HG03575 (cell line): ENCODE measurements at regions not wholly inside any gene's neighbourhood (a gene's known extent, or its start where the extent isn't known, plus 50 kb on each side); places are given as distances from the start of the nearest gene placed in this dataset.

ENCODE experiments used
- ATAC-seq: cut with Tn5 transposase; IDR thresholded peaks from one replicate; pipeline ENCODE4 v1.9.1; 2021; ENCODE audit not compliant: unreplicated experiment, insufficient number of reproducible peaks, low FRiP score; ENCODE audit errors: extremely low read depth

DNA sequence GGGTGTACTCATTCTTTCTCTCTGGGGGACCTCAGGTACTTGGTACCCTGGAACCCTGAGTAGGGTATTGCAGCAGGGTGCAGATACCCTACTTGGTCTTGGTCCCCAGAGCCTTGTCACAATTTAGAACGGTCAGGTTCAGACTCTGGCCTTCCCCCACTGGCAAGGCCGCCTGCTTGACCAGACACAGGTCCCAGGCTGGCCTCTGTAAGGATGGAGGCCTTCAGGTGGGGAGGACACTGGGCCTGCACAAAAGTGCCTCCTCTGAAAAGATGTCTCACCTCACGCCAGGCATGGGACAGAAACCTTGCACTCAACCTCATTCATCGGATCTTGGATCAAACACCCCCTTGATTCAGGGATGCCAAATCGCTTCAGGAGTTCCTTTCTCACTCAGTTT, 158.4 kb downstream of the KLF13 start:
- no peak for ATAC-seq

GRCh38 chr15:31485431-31485830, 158.8 kb downstream of the KLF13 start:
- ATAC-seq: no peak

GRCh38 chr15:31485911-31486461, 159.4 kb downstream of the KLF13 start:
- ATAC-seq: no peak

GRCh38 chr15:31486506-31486905, 159.9 kb downstream of the KLF13 start:
- no peak for ATAC-seq

DNA sequence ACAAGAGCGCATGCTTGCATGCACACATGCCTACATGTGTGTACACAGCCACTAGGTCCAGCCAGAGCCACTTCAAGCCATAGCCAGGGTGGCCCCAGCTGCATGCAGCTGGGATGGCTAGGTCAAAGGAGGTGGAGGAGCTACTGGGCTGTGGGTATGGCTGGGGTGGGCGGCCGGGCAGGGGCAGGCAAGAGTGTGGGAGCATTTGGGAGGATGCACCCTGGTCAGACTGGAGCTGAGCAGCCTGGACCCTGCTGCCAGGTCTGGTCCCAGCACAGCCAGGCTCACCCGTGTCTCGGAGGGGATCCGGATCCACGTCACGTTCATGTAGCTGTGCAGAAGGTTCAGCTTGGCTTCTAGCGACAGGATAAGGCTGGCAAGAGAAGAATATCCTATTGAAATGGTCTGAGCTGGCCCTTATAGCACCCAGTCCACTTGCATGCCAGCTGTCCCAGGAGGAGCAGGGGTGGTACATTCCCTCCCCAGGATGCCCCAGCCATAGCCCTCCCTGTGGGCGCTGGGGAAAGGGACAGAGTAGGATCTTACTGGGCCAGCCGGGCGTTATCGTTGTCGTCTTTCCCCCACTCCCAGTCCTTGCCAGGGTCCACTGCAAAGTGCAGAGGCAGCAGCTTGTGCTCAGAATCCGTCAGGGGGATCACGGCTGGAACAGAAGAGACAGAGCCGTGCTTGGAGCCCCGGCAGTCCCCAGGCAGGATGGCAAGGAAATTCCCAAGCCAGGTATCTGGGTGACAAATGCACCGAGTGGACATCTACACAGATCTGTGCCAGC, 160.5 kb downstream of the KLF13 start:
- ATAC-seq: no peak

- no peak for ATAC-seq
Measured at GRCh38 chr15:31487811-31488436, 161.3 kb downstream of the KLF13 start.

GRCh38 chr15:31488437-31489204, 162.0 kb downstream of the KLF13 start:
- no peak for ATAC-seq

DNA sequence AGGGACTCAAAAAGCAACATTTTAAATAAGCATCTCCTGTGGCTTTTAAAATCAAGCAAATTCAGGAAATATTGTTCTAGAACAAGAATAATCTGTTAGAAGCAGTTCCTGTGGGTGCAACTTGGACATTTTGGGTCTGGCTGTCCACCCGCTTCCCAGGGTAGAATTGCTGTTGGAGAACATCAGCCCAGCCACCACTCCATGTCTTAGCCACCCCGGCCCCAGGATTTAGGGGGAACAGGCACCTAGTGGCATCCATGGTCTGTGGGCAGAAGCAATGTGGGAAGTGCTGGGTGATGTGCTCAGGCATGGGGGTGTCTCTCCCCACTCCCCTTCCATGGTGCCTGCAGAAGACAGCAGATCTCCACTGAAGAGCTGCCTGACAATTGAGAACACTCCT, 162.6 kb downstream of the KLF13 start:
- no peak for ATAC-seq

- ATAC-seq: no peak
Measured at GRCh38 chr15:31489801-31490646, 163.4 kb downstream of the KLF13 start.

DNA sequence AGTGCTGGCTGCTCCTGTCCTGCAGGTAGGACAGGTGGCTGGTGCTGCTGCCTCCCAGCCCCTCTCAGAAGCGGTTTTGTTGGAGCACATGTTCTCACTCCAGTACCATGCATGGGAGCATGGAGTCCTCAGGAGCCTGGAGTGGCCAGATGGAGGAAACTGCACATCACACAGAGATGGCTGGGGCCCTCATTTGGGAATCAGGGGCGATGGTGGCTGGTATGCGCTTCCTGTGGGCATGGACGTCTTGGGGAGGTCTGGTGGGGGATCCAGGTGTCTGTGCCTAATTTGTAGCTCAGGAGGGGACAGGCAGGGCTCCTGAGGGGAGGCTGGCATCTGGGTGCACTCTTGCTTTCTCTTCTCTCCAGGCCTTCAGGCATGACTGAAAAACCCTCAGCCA, 168.2 kb downstream of the KLF13 start:
- ATAC-seq: no peak

DNA sequence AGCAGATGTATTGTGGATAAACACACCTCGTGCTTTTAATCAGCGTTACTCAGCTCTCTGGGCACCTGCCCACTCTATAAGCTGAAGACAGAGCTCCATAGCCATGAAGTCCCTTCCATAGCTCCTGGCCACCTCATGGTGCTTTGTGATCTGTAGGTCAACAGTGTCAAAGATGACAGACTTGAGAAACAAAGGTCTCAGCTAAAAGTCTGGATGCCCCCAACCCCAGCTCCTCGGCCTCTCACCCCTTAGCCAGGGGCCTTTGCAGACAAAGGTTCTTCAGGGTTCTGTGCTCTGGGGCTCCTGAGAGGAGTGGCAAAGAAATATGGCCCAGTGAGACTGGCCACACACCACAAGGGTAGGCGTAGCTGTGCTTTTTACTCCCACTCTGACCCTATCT, 168.6 kb downstream of the KLF13 start:
- ATAC-seq: no peak

- no peak for ATAC-seq
Measured at GRCh38 chr15:31497838-31498237, 171.2 kb downstream of the KLF13 start.

- ATAC-seq: no peak
Measured at GRCh38 chr15:31498329-31498728, 171.7 kb downstream of the KLF13 start.

GRCh38 chr15:31498756-31499155, 172.1 kb downstream of the KLF13 start:
- ATAC-seq: no peak

DNA sequence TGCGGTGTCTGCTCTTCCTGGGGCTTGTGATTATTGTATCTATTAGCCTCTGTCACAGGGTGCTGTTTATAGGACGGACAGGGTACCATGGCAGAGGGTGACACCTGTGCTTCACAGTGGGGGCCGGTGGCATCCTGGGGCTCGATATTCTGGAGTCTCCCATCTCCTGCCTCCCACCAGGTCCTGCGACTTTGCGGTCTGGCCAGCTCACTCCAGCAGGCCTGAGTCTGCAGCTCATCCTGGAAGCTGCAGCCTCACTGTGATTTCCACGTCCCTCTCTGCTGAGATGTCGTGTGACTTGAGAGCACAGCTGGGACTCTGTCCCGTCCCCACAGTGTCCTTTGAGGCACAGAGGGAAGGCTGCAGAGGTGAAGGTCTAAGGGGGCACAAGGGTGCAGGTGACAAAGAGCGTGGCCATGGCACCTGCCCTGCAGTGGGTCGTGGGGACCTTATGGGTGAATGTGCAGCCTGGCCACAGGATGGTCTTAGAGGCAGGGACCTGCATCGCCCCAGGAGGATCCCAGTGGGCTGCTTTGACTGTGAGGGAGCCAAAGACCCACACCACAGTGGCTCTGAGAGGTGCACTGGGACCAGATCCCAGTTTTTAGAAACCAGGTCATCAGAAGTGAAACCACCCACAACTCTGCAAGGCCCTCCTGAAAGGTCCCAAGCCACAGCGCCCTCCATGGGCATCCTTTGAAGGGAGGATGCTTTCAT, 172.8 kb downstream of the KLF13 start:
- no peak for ATAC-seq

DNA sequence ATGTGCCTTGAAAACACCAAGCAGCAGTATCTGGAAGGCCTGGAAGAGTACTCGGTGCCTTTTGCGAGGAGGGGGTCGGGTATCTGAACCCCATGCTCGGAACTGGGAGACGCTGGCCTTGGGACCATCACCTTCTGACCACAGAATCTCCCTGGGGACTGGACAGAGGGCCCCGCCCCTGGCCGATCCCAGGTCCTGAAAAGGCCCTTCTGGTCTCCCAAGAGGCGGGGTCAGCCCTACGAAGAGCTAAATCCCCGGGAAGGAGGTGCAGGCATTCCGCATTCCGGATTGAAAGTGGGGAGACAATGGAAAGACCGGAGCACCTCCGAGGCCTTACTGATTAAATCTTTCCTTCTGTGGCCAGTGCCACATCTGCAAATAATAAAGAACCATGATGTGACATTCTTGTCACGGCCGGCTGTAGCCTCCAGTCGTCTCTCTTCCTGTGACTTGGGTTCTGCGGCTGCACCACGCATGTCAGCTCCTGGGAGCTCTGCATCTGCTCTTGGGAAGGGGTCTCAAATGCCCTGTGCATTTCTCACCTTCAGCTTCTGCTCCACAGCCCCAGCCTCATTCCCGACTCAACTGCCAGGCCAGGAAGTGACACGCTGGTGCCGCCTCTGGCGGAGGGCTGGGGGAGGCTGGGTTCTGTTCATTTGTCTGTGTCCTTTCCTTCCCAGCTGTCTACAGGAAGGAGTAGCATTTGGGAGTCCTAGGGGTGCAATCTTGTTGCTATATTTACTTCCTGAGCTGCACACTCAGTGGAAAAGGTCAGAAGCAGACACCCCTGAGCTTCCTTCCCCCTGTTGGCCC, 173.5 kb downstream of the KLF13 start:
- no peak for ATAC-seq

GRCh38 chr15:31500766-31501449, 174.3 kb downstream of the KLF13 start:
- ATAC-seq: no peak
